ENCODE measurements at regions not wholly inside any gene's neighbourhood (a gene's known extent, or its start where the extent isn't known, plus 50 kb on each side); places are given as distances from the start of the nearest gene placed in this dataset.
A peak's percentile ranks its signal among the peaks of the same experiment; 100 is the strongest.
"Not testable (repeated sequence)": the region's sequence is repeated elsewhere in the genome, so short reads cannot be mapped to it uniquely, and the experiment has no call there.

DNA sequence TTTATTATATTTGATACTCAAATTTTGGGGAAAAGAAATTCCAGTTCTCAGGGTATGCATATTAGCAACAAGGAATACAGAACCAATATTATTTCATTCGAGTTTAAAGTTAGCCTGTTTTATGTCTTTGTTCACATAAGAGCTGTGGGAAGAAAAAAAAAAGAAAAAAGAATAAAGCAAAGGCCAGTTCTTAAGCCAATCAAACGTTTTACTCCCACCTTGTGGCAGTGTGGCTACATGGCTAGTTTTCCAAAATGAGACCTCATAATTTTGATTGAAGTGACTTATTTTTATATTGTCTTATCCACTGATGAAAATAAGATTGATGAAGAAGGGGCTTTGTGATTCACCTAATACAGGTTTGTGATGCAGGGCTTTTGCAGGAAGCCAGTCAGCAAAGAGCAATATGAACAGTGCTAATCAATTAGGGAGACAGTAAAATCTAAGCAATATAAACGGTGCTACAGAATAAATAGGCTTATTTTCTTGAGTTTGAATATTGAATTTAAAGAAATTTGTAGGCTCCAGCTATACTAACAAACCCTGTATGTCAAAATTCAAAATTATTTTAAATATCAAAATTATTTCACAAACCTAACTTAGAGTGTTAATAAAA is 624.1 kb upstream of the FOXG1 start:
- H3K27ac ChIP-seq (ENCODE audit: low read depth, low read length): no peak overlapping the region
- no peak overlapping the region for H3K4me3 ChIP-seq (ENCODE audit: low read depth, low read length)
- no peaks in the 10 kb centered on the region for H3K9me3 ChIP-seq (ENCODE audit: control insufficient read depth, insufficient read depth, low read length)
- H3K4me1 ChIP-seq (ENCODE audit: control insufficient read depth, insufficient read depth, low read length): no peaks in the 10 kb centered on the region; the same call in 1 of the 2 replicates
- H3K36me3 ChIP-seq (ENCODE audit: control insufficient read depth, insufficient read depth, low read length): no peaks in the 10 kb centered on the region
- H3K9ac ChIP-seq (ENCODE audit: low read depth, low read length): no peak overlapping the region
- H3K27me3 ChIP-seq (ENCODE audit: control insufficient read depth, insufficient read depth, low read length): no peaks in the 10 kb centered on the region

DNA sequence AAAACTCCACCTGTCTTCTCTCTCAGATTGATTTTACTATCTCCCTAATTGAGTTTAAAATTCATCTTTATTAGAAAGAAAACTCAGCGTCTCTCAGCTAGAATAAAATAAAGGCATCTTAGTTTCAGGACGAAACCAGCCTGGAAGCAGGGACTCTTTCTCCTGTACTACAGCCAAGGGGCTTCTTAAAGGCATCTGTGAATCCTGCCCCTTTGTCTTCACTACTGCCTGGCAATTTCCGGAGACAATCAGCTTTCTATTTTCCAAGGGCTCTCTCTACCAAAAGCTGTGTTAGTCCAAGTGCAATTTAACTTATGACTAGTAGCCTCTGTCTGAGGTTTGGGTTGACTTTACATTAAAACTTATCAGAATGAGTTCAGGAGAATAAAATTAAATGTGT is 623.3 kb upstream of the FOXG1 start:
- H3K27me3 ChIP-seq (ENCODE audit: control insufficient read depth, insufficient read depth, low read length): no peaks in the 10 kb centered on the region
- no peaks in the 10 kb centered on the region; the same call in 1 of the 2 replicates for H3K4me1 ChIP-seq (ENCODE audit: control insufficient read depth, insufficient read depth, low read length)
- H3K4me3 ChIP-seq (ENCODE audit: low read depth, low read length): no peak overlapping the region
- H3K27ac ChIP-seq (ENCODE audit: low read depth, low read length): no peak overlapping the region
- no peaks in the 10 kb centered on the region for H3K36me3 ChIP-seq (ENCODE audit: control insufficient read depth, insufficient read depth, low read length)
- H3K9me3 ChIP-seq (ENCODE audit: control insufficient read depth, insufficient read depth, low read length): no peaks in the 10 kb centered on the region
- H3K9ac ChIP-seq (ENCODE audit: low read depth, low read length): no peak overlapping the region

DNA sequence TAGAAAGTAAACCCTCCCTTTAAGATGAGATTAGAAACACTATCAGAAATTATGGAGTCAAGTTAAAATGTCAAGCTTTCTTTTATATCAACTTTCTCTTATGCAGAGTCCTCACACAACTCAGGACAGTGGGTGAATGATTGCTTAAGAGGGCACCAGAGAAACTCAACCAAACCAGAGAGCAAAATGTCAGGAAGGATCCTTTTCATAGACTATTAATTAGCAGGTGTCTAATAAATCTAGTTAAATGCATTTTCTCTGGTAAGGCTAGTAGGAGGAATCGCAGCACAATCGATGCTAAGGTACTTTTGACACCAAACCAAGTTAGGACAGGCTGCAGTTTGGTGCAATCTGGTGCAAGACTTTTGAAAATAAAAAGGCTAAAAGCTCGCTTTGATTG is 614.7 kb upstream of the FOXG1 start:
- H3K4me3 ChIP-seq (ENCODE audit: low read depth, low read length): no peak overlapping the region
- no peaks in the 10 kb centered on the region for H3K9me3 ChIP-seq (ENCODE audit: control insufficient read depth, insufficient read depth, low read length)
- H3K27ac ChIP-seq (ENCODE audit: low read depth, low read length): no peak overlapping the region
- no peaks in the 10 kb centered on the region for H3K4me1 ChIP-seq (ENCODE audit: control insufficient read depth, insufficient read depth, low read length)
- H3K9ac ChIP-seq (ENCODE audit: low read depth, low read length): no peak overlapping the region
- no peaks in the 10 kb centered on the region for H3K27me3 ChIP-seq (ENCODE audit: control insufficient read depth, insufficient read depth, low read length)
- no peaks in the 10 kb centered on the region for H3K36me3 ChIP-seq (ENCODE audit: control insufficient read depth, insufficient read depth, low read length)

DNA sequence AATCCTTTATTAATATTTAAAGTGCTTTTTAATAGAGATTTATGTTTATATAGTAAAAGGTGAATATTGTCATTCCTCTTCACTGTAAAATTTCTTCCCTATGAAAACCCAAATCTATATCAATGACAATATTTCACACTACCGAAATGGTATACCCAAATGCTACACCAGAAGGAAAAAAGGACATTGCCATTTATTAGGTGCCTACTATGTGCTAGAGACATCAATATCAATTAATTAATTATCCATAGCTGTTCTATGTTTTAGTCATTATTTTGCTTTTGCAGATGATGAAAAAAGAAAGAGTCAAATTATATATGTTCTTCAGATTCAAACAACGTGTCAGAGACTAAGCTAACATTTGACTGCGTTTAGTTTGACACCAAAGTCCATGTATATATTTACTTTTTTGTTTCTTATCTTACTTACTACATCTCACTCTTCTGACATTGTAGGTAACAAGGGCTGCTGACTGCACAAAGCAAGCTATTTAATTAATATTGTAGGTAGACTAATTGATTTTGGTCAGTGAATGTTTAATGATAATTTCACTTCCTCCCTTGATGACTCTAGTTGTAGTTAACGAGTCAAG is 614.0 kb upstream of the FOXG1 start:
- H3K4me3 ChIP-seq (ENCODE audit: low read depth, low read length): no peak overlapping the region
- no peaks in the 10 kb centered on the region for H3K36me3 ChIP-seq (ENCODE audit: control insufficient read depth, insufficient read depth, low read length)
- H3K4me1 ChIP-seq (ENCODE audit: control insufficient read depth, insufficient read depth, low read length): no peaks in the 10 kb centered on the region
- H3K9me3 ChIP-seq (ENCODE audit: control insufficient read depth, insufficient read depth, low read length): no peaks in the 10 kb centered on the region
- no peak overlapping the region for H3K27ac ChIP-seq (ENCODE audit: low read depth, low read length)
- H3K9ac ChIP-seq (ENCODE audit: low read depth, low read length): no peak overlapping the region
- no peaks in the 10 kb centered on the region for H3K27me3 ChIP-seq (ENCODE audit: control insufficient read depth, insufficient read depth, low read length)

DNA sequence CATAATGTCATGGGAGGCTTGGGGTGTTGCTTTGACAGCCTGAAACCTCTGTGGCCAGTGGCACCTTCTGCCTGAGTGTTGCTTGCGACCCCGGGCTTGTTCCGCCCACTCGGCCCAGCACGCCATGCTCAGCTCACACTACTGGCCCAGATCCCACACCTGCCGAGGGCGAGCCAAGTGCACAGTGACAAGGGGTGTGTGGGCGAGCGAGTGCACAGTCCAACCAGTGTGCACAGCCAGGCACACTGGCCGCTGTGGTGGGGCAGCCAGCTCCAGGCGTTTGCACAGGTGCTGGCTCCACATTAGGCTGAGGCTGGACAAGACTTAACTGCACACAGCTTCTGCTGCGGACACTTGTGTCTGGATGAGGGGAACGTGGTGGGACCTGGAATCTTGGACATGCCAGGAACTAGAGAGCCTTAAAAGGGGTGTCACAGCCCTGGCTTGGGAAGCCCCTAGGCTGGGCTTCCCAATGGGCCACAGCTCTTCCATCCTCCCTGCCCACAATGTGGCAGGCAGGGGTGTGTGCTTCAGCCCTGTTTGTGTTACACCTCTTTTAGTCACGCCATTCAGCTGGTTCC is 609.2 kb upstream of the FOXG1 start:
- Histone ChIP-seq H3K36me3 (ENCODE audit: control insufficient read depth, insufficient read depth, low read length) (no peaks in the 10 kb centered on the region), H3K27me3 (ENCODE audit: control insufficient read depth, insufficient read depth, low read length) (no peaks in the 10 kb centered on the region), H3K9ac (ENCODE audit: low read depth, low read length) (no peak overlapping the region), H3K4me1 (ENCODE audit: control insufficient read depth, insufficient read depth, low read length) (no peaks in the 10 kb centered on the region), H3K27ac (ENCODE audit: low read depth, low read length) (no peak overlapping the region), H3K9me3 (ENCODE audit: control insufficient read depth, insufficient read depth, low read length) (no peaks in the 10 kb centered on the region), H3K4me3 (ENCODE audit: low read depth, low read length) (no peak overlapping the region)

DNA sequence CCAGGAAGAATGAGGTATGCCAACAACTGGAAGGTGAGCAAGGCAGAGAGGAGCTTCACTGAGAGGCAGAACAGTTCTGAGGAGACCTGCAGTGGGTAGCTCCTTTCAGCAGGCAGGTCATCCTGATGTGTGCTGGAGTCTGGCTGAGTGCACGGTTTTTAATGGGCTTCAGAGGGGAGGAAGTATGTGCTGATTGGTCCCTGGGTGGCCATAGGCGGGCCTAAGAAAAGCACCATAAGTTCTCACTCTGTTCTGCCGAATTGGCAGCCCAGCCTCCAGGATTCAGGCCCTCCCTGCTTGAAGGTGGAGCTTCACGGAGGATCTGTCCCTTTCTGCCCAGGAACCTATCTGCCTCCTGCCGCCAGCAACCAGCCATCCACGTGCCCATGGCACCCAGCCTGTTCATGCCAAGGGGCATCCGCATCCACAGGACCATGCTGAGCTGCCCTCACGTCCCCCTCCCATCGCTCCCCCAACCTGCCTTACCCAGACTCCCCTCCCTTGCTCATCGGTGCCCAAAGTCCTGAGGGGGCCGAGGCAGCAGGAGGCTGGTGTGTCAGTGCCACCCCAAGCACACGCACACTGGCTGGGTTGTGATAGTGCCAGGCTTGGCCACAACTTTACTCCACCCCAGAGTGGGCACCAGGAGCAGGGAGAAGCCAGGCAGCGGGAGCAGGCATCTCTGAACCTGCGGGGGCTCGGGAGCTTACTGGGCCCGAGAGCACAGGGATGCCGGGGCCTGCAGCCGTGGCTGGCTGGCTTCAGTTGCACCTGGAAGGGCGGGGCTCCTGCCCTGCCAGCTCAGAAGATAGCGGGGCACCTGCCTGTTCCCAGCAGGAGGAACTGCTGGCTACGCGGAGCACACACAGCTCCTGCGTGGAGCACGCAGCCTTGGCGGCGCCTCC is 608.4 kb upstream of the FOXG1 start:
- Histone ChIP-seq H3K4me3 (ENCODE audit: low read depth, low read length) (no peak overlapping the region), H3K9me3 (ENCODE audit: control insufficient read depth, insufficient read depth, low read length) (no peaks in the 10 kb centered on the region), H3K4me1 (ENCODE audit: control insufficient read depth, insufficient read depth, low read length) (no peaks in the 10 kb centered on the region), H3K36me3 (ENCODE audit: control insufficient read depth, insufficient read depth, low read length) (no peaks in the 10 kb centered on the region), H3K9ac (ENCODE audit: low read depth, low read length) (no peak overlapping the region), H3K27me3 (ENCODE audit: control insufficient read depth, insufficient read depth, low read length) (no peaks in the 10 kb centered on the region), H3K27ac (ENCODE audit: low read depth, low read length) (no peak overlapping the region)

DNA sequence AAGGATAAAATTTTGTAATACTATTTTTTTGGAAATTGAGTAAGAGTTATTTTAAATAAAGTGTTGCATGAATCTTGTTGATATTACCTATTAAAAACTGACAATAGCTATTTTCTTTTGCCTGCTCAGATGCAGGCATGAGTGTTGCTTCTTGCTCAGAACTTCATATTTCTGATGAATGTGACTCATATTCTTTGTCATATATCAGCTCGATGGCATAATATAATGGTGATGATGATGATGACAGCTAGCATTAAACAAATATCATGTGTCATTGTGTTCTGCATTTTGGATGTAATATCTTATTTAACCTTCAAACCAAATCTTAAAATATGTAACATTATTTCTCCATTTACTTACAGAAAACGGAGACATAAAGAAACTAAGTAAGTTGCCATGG is 605.5 kb upstream of the FOXG1 start:
- no peaks in the 10 kb centered on the region for H3K36me3 ChIP-seq (ENCODE audit: control insufficient read depth, insufficient read depth, low read length)
- H3K27me3 ChIP-seq (ENCODE audit: control insufficient read depth, insufficient read depth, low read length): no peaks in the 10 kb centered on the region
- no peak overlapping the region for H3K27ac ChIP-seq (ENCODE audit: low read depth, low read length)
- no peaks in the 10 kb centered on the region for H3K4me1 ChIP-seq (ENCODE audit: control insufficient read depth, insufficient read depth, low read length)
- H3K9me3 ChIP-seq (ENCODE audit: control insufficient read depth, insufficient read depth, low read length): no peaks in the 10 kb centered on the region
- H3K4me3 ChIP-seq (ENCODE audit: low read depth, low read length): no peak overlapping the region
- no peak overlapping the region for H3K9ac ChIP-seq (ENCODE audit: low read depth, low read length)

DNA sequence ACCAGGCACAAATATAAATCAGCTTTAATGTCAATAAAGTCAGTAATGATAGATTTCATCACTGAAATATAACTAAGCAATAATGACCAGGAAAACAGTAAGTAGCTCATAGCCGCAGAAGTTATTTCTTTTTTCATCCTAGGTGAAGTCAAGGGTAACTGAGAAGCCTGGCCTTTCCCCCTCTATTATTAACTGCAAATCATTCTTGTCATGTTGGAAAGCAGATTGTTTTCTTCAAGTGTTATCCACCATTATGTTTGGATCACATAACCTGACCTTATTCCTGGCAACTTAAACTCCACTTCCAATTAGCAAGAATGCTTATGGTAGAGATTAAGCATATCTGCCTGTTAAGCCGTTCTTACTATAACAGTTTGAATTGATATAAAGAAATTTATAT is 603.4 kb upstream of the FOXG1 start:
- Histone ChIP-seq H3K9me3 (ENCODE audit: control insufficient read depth, insufficient read depth, low read length) (peaks cover 4% of the 10 kb centered on the region; the same call in 1 of the 2 replicates), H3K36me3 (ENCODE audit: control insufficient read depth, insufficient read depth, low read length) (no peaks in the 10 kb centered on the region), H3K27ac (ENCODE audit: low read depth, low read length) (no peak overlapping the region), H3K27me3 (ENCODE audit: control insufficient read depth, insufficient read depth, low read length) (no peaks in the 10 kb centered on the region), H3K4me3 (ENCODE audit: low read depth, low read length) (no peak overlapping the region), H3K9ac (ENCODE audit: low read depth, low read length) (no peak overlapping the region), H3K4me1 (ENCODE audit: control insufficient read depth, insufficient read depth, low read length) (no peaks in the 10 kb centered on the region)

DNA sequence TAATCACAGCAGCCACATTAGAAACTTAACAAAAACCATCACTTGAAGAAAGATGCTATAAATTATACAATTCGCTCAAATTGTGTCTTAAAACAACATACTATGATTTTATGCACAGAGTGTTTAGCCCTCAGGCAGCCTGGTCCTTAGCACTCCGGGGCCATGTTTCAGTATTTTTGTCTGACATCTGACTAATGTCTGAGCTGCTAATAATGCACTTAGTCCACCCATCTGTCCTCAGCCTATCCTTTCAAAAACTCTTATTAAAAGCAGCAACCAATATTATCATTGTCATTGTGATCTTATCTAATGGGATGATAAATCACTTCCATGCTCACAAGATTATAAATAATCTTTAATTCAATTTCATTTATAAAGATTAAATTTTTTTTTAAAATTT is 602.7 kb upstream of the FOXG1 start:
- Histone ChIP-seq H3K4me3 (ENCODE audit: low read depth, low read length) (no peak overlapping the region), H3K9me3 (ENCODE audit: control insufficient read depth, insufficient read depth, low read length) (peaks cover 4% of the 10 kb centered on the region; the same call in 1 of the 2 replicates), H3K9ac (ENCODE audit: low read depth, low read length) (no peak overlapping the region), H3K27me3 (ENCODE audit: control insufficient read depth, insufficient read depth, low read length) (no peaks in the 10 kb centered on the region), H3K27ac (ENCODE audit: low read depth, low read length) (no peak overlapping the region), H3K4me1 (ENCODE audit: control insufficient read depth, insufficient read depth, low read length) (no peaks in the 10 kb centered on the region), H3K36me3 (ENCODE audit: control insufficient read depth, insufficient read depth, low read length) (no peaks in the 10 kb centered on the region)

DNA sequence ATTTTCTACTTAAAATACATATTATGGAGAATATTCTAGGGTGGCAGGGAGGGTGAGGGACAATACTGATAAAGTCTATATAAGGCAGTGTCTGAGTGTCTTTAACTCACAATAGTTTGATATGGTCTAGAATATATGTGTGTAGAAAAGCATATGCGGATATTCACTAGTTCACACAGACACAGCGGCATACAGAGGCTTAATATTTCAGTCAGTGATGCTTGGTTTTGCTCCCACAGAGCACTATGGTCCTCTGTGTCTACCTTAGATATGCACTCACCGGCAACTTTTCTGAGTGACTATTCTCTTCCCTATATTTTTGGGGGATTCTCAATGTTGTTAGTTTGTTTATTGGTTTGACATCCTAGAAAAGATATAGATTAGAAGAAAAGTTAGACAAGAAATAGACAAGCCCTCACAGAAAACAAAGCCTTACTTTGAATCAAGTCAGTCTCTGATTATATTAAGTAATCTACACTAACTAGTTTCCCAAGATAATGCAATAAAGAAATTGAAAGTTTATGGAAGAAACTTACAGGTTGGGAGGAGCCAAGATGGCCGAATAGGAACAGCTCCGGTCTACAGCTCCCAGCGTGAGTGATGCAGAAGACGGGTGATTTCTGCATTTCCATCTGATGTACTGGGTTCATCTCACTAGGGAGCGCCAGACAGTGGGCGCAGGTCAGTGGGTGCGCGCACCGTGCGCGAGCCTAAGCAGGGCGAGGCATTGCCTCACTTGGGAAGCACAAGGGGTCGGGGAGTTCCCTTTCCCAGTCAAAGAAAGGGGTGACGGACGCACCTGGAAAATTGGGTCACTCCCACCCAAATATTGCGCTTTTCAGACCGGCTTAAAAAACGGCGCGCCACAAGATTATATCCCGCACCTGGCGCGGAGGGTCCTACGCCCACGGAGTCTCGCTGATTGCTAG is 578.4 kb upstream of the FOXG1 start:
- H3K9ac ChIP-seq (ENCODE audit: low read depth, low read length): peak overlapping the region; percentile 82
- H3K27me3 ChIP-seq (ENCODE audit: control insufficient read depth, insufficient read depth, low read length); H3K36me3 ChIP-seq (ENCODE audit: control insufficient read depth, insufficient read depth, low read length); H3K4me1 ChIP-seq (ENCODE audit: control insufficient read depth, insufficient read depth, low read length); H3K27ac ChIP-seq (ENCODE audit: low read depth, low read length); H3K9me3 ChIP-seq (ENCODE audit: control insufficient read depth, insufficient read depth, low read length): not testable (repeated sequence)
- H3K4me3 ChIP-seq (ENCODE audit: low read depth, low read length): peak overlapping the region; percentile 57
